ENCODE measurements at regions not wholly inside any gene's neighbourhood (a gene's known extent, or its start where the extent isn't known, plus 50 kb on each side); places are given as distances from the start of the nearest gene placed in this dataset.

DNA sequence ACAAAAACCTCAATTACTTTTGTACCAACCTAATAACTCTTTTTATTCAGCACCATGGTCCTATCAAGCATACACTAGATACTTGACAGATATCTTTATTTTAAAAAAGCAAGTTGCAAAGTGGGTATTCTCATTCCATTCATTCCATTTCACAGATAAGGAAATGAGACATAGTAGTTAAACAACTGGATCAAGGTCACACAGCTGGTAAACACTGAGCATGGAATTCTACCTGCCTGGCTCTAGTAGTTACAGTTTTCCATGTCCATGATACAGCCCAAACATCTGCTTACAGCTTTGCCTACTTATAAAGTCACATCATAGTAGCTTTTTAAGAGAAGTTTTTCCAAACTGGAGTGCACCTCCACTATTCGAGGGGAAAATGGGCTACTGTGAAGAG lies 57.1 kb upstream of the SERTM1 start:
- Histone ChIP-seq H3K27me3 (ENCODE audit: control insufficient read depth in 1 of 2, insufficient read depth in 1 of 2, low read length in 2 of 2) (no peaks in the 10 kb centered on the region), H3K27ac (ENCODE audit: low read length, poor library complexity, severe bottlenecking) (no peak overlapping the region), H3K4me2 (ENCODE audit: low read length, poor library complexity, severe bottlenecking) (no peak overlapping the region), H3K36me3 (ENCODE audit: control insufficient read depth in 1 of 2, insufficient read depth in 2 of 2, low read depth in 1 of 2, low read length in 2 of 2) (no peaks in the 10 kb centered on the region), H4K91ac (ENCODE audit: low read length) (no peak overlapping the region), H3K4me1 (ENCODE audit: control insufficient read depth, insufficient read depth, low read depth, low read length) (no peaks in the 10 kb centered on the region), H3K4ac (ENCODE audit: low read depth in 1 of 2, low read length in 2 of 2) (no peak overlapping the region), H3K79me1 (replicated peaks; ENCODE audit: low read length, poor library complexity, severe bottlenecking) (no peaks in the 10 kb centered on the region), H2AK5ac (ENCODE audit: low read length, severe bottlenecking) (no peak overlapping the region), H3K9me3 (ENCODE audit: control insufficient read depth, low read length) (no peaks in the 10 kb centered on the region), H2BK15ac (ENCODE audit: low read depth, poor library complexity, severe bottlenecking) (no peak overlapping the region), H4K8ac (ENCODE audit: low read length) (no peak overlapping the region), H2BK5ac (ENCODE audit: low read depth, low read length, poor library complexity, severe bottlenecking) (no peak overlapping the region), H2AFZ (ENCODE audit: low read depth, low read length) (no peak overlapping the region), H3K23ac (ENCODE audit: low read length in 2 of 2) (no peak overlapping the region), H3K9ac (ENCODE audit: low read length) (no peak overlapping the region), H3K4me3 (ENCODE audit: insufficient read depth in 1 of 2, low read depth in 1 of 2, low read length in 2 of 2) (no peak overlapping the region), H3K18ac (ENCODE audit: low read depth in 1 of 2, low read length in 2 of 2) (no peak overlapping the region), H2BK12ac (ENCODE audit: low read length in 2 of 2) (no peak overlapping the region), H2BK120ac (ENCODE audit: low read depth, low read length) (no peak overlapping the region), H3K14ac (ENCODE audit: low read length in 2 of 2) (no peak overlapping the region)
- WGBS = 85% methylated on average over 1 of the region's 1 CpG
- no peak for DNase-seq

GRCh38 chr13:36619535-36619934 lies 54.3 kb upstream of the SERTM1 start:
- H3K9me3 ChIP-seq (ENCODE audit: control insufficient read depth, low read length) = no peaks in the 10 kb centered on the region
- no peak overlapping the region for H2BK12ac ChIP-seq (ENCODE audit: low read length in 2 of 2)
- no peak overlapping the region for H4K91ac ChIP-seq (ENCODE audit: low read length)
- DNase-seq = no peak
- no peak overlapping the region for H4K8ac ChIP-seq (ENCODE audit: low read length)
- no peak overlapping the region for H2AK5ac ChIP-seq (ENCODE audit: low read length, severe bottlenecking)
- no peak overlapping the region for H3K4me3 ChIP-seq (ENCODE audit: insufficient read depth in 1 of 2, low read depth in 1 of 2, low read length in 2 of 2)
- no peak overlapping the region for H3K4me2 ChIP-seq (ENCODE audit: low read length, poor library complexity, severe bottlenecking)
- H3K14ac ChIP-seq (ENCODE audit: low read length in 2 of 2) = no peak overlapping the region
- H3K4ac ChIP-seq (ENCODE audit: low read depth in 1 of 2, low read length in 2 of 2) = no peak overlapping the region
- H3K27ac ChIP-seq (ENCODE audit: low read length, poor library complexity, severe bottlenecking) = no peak overlapping the region
- 61% methylated on average over 2 of the region's 3 CpGs for WGBS
- no peak overlapping the region for H2BK5ac ChIP-seq (ENCODE audit: low read depth, low read length, poor library complexity, severe bottlenecking)
- H3K79me1 ChIP-seq (replicated peaks; ENCODE audit: low read length, poor library complexity, severe bottlenecking) = no peaks in the 10 kb centered on the region
- no peak overlapping the region for H3K18ac ChIP-seq (ENCODE audit: low read depth in 1 of 2, low read length in 2 of 2)
- H3K4me1 ChIP-seq (ENCODE audit: control insufficient read depth, insufficient read depth, low read depth, low read length) = no peaks in the 10 kb centered on the region
- H3K9ac ChIP-seq (ENCODE audit: low read length) = no peak overlapping the region
- no peak overlapping the region for H2AFZ ChIP-seq (ENCODE audit: low read depth, low read length)
- H2BK15ac ChIP-seq (ENCODE audit: low read depth, poor library complexity, severe bottlenecking) = no peak overlapping the region
- H3K23ac ChIP-seq (ENCODE audit: low read length in 2 of 2) = no peak overlapping the region
- no peaks in the 10 kb centered on the region for H3K27me3 ChIP-seq (ENCODE audit: control insufficient read depth in 1 of 2, insufficient read depth in 1 of 2, low read length in 2 of 2)
- no peaks in the 10 kb centered on the region for H3K36me3 ChIP-seq (ENCODE audit: control insufficient read depth in 1 of 2, insufficient read depth in 2 of 2, low read depth in 1 of 2, low read length in 2 of 2)
- H2BK120ac ChIP-seq (ENCODE audit: low read depth, low read length) = no peak overlapping the region

All from mesenchymal stem cell (in vitro differentiated cells and primary cell).